ENCODE measurements at regions not wholly inside any gene's neighbourhood (a gene's known extent, or its start where the extent isn't known, plus 50 kb on each side); places are given as distances from the start of the nearest gene placed in this dataset.

DNA sequence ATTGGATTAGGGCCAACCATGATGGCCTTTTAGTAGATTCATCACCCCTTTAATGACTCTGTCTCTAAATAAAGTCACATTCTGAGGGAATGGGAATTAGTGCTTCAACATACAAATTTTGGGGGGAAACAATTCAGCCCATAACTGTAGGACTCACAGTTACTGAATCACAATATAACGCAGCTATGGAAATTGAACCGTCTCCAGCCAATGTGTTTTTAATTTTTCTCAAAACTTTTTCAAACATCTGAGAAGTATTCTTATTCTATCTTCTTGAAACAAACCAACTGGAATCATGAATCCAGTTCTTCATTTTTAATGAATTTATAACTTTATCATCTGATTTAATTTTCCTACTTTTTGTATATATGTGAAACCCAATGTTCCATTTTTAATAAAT lies 373.1 kb upstream of the SYT4 start:
- no peak for DNase-seq

DNA sequence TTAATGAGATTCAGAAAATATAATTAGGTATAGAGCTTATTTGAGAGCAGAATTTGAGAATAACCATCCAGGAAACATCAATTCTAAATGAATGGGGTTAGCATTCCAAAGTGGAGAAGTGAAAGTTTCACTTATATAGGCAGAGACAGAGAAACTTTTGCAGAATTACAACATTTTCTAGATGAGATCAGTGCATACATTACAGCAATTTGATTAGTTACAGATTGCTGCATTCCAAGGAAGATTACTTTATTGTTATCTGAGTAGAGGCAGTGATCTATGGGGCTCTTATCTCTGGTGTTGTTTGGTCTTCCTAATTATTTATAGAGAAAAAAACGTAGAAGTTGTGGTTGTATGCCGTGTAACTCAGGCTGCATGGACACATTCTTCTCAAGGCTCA lies 373.8 kb upstream of the SYT4 start:
- no peak for DNase-seq

DNA sequence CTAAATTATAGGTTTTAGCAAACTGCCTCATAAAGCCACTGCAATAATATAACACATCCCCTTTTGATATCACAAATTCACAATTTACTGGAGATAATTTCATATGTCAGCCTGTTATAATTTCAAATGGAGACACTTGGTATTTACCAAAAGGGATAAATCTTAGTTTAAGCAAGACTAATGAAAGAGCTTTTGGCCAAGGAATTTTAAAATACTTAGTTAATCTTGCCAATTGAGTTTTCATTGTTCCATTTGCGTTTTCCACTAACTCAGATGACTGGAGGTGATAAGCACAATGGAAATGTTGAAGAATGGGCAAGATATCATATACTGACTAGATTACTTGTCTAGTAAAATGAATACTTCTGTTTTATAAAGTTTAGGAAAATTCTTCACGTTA lies 379.3 kb upstream of the SYT4 start:
- DNase-seq = no peak

GRCh38 chr18:43661570-43661969 lies 384.3 kb upstream of the SYT4 start:
- DNase-seq = no peak

DNA sequence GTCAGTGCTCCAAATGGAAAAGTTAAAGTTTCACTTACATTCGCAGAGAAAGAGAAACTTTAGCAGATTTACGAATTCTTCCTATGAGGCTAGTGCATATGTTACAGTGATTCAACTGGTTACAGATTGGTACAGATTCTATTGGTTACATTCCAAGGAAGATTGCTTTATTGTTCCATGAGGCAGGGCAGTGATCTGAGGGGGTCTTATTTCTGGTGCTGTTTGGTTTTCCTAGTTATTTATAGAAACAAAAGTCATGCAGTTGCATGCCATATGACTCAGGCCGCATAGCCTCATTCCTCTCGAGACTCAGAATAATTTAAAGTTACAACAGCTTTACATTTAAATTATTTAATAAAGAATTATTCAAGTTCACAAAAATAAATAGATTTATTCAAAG lies 385.4 kb upstream of the SYT4 start:
- DNase-seq = no peak

DNA sequence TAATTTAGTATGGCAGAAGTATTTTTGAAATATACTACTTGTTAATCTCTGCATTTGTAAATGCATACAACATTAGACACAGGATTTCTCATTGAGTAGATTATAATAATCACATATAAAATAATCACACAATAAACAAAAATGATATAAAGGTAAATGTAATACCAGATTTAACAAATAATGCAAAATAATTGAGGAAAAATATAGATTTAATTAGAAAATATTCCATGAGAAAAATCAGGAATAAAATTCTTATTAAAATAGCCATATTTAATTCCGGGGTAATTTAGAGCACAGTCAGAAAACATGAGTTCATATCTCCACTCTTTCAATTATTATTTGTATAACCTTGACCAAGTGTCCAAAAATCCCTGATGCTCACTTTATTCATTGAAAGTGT lies 385.9 kb upstream of the SYT4 start:
- DNase-seq = no peak

DNA sequence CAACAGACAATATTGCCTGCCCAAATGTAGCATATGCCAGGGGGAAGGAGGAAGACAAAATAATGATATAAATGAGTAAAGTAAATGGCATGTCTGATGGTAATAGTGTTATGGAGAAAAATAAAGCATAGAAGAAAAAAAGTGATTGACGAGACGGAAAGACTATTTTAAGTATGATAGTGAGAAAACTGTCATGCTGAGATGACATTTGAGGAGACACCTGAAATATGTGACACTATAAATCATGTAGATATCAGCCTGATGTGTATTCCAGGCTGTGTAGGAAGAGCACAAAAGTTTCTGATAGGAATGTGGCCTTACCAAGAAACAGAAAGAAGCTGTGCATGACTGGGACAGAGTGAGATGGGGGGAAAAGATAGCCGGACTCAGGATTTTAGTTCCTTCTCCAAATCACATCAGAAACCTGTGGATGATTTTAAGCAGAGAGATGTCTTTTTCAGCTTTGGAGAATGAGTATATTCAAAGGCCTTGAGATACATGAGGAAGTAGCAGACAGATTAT lies 387.3 kb upstream of the SYT4 start:
- DNase-seq = no peak

DNA sequence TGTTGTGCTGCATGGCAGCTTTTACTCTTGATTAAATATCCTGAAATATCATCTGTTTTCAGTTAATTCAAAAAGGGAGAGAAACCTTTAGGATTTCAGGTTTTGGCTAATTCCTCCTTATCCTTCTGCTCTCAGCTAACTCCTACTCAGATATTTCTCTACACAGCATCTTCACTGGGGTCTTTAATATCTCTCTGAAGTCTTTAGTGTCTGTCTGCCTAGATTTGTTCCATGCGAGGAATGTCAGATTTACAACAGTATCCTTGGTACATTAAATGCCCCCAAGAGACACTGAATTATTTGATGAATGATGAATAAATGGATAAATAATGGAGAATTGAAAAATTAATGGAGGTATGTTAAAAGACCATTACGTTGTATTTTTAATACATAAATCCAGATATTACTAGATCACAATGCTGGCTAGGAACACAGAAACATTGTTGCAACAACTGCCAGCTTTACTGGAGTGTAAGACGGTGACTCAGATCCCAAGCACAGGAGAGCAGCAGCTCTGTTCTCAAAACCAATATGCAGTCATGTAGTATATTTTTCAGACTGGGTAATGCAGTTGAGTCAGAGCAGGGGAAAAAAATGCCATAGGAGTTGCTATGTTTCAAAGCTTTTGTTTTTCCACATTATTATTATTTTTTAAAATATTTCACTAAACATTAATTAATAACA lies 388.0 kb upstream of the SYT4 start:
- DNase-seq = no peak

GRCh38 chr18:43668866-43669265 lies 391.6 kb upstream of the SYT4 start:
- DNase-seq = no peak

- no peak for DNase-seq
Measured at GRCh38 chr18:43671431-43671830, 394.1 kb upstream of the SYT4 start.

DNA sequence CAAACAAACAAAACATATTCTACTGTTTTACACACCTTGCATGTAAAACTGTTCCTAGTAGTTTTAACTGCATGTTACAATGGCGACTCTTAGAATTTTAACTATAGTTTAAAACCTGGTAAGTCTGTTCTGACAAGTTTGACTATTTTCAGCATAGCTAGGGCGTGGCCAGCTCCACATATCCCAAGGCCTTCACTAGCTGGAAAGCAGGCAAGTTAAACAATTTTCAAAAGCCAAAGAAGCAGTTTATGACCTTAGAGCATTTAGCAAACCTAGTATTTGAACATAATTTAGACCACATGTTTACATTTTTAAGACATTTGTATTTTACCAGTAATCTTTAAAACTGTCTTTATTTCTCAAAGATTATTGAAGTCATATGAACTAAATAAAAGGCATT lies 402.8 kb upstream of the SYT4 start:
- DNase-seq = no peak

DNA sequence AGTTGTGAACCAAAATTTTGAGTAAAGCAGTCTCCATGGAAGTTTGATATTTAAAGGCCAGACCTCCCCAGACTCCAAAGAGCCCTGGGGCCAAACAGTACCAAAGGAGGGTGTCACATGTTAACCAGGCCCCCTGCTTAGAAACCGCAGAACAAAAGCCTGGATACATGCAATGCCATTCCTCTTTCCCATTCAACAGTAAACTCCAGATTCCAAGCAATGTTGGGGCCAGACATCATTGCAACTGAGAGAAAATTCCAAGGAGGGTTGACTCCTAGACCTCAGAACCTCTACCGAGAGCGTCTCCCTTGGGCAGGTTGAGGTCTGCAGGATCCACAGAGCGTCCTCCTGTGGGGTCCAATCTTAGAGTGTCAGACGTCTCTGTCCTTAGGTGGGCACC lies 404.4 kb upstream of the SYT4 start:
- no peak for DNase-seq

DNA sequence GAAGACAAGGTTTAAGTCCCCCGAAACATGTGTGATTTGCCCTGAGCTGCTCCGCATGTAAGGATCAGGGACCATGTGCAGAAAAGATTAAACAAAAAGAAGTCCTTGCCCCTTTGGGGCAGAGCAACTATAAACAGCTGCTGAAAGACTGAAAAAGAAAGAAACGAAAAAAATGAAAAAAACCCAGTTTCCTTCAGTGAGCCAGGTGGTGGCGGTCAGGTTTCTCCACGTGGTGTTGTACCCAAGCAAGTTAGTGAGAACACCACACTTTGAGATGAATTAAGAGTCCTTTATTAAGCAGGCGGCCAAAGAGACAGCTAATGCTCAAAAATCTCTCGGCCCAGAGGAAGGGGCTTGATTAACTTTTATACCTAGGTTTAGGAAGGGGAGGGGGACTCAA lies 404.9 kb upstream of the SYT4 start:
- DNase-seq = no peak

GRCh38 chr18:43686709-43687108 lies 409.4 kb upstream of the SYT4 start:
- DNase-seq = no peak

DNA sequence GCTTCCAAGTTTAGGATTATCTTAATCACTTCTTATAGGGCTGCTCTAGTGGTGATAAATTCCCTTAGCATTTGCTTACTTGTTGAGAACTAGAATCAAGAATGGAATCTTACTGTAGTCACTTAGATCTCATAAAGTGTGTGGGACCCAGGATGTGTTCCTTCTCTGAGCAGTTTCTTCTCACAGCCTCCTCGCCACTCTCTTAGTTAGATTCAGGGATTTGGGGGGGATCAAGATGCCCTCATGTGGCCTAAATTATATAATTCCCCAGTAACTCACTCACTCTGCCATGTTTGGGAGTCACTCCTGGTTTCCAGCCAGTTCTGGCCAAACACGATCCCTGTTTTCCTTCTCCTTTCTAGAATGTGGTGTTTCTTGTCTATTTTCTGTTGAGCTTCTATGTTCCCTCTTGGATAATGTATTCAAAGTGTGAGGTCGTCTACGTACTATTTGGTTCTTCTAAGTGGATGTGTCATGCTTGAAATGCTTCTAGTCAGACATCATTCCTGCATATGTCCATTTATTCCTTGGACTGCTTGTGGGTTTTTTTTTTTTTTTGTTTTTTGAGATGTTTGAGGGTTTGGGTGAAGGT lies 414.9 kb upstream of the SYT4 start:
- no peak for DNase-seq

DNA sequence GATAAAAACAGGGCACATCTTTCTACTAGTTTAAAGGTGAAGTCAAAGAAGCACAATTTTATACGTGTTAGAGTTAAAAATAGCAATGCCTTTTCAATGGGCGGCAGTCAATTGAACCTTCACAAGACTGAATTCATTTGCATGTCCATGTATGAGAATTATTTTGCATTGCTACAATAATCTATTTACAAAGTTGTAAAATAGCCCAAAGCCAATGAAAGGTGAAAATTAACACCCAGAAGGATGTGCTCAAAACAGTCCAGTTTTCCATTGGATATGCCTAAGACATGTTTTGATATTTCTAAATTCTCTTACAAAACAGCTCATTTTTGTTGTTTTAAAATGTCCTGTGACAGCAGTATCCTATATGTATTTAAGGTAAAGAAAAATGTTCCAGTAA lies 425.1 kb upstream of the SYT4 start:
- no peak for DNase-seq

GRCh38 chr18:43703050-43703449 lies 425.8 kb upstream of the SYT4 start:
- DNase-seq = no peak

- no peak for DNase-seq
Measured at GRCh38 chr18:43705850-43706249, 428.6 kb upstream of the SYT4 start.

DNA sequence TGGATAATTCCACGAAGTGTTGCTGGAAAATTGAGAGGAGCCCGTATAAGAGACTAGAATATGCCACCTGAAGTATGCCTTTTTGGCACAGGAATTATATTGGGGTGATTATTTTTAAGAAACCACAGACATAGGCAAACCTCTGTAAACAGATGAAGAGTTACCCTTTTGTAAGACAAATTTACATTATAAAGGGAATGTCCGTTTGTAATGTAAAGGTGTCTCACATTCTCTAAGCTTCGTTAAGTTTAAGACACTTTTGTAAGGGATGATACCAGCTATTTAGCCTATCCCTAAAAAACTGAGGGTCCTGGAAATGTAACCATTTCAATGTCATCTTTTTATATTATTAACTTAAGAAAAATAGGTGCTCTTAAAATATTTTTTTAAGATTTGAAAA lies 432.8 kb upstream of the SYT4 start:
- DNase-seq = no peak

DNA sequence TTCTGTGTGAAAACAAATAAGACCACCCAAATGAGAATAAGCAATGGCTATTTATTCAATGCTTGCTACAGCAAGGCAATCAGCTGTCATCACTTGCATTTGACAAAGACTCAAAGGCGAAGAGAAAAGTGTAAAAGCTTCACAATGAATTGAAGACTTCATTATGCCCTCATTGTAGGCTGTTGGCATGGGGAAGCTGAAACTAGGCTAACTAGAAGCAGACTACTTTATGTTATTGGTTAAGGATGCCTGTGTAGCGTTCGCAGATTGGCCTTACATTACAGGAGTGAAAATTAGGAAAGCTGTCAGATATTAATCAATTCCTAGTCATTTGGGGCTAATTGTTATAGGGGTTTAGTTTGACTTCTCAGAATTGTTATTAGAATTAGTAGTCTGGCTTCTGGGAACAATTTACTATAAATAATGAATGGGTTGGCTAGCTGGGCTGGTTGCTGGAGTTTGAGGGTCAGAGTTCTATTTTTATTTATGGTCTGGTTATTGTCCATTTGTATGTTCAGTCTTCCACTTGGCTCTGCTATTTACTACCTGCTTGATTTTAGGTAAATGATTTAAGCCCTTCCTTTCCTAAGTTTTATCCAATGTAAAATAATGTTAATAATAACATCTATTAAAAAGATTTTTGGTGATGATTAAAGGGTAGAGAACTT lies 437.2 kb upstream of the SYT4 start:
- no peak for DNase-seq

GRCh38 chr18:43719267-43719795 lies 442.0 kb upstream of the SYT4 start:
- DNase-seq = no peak

GRCh38 chr18:43720041-43720440 lies 442.8 kb upstream of the SYT4 start:
- DNase-seq = no peak

GRCh38 chr18:43735570-43735969 lies 458.3 kb upstream of the SYT4 start:
- DNase-seq = no peak
